Peyer's patch (tissue), 4 donors: ENCODE measurements at regions not wholly inside any gene's neighbourhood (a gene's known extent, or its start where the extent isn't known, plus 50 kb on each side); places are given as distances from the start of the nearest gene placed in this dataset.

Experiments used
- DNase-seq, 3 donors: peaks; one replicate each; pipeline ENCODE4 v3.0.0-alpha.2; 2017 to 2019
- H3K27ac ChIP-seq, 4 donors: fragments of 200-600 bp; sonication (generic); one replicate each; pipeline ENCODE4 v1.5.1; 2016 to 2019
- H3K27me3 ChIP-seq, 2 donors: fragments of 200-600 bp; sonication (generic); one replicate each; pipeline ENCODE4 v1.5.1; 2019
- H3K36me3 ChIP-seq, 3 donors: fragments of 200-600 bp; sonication (generic); one replicate each; pipeline ENCODE4 v1.5.1; 2016 to 2019
- H3K4me1 ChIP-seq, 4 donors: fragments of 200-600 bp; sonication (generic); one replicate each; pipeline ENCODE4 v1.5.1; 2016 to 2019
- H3K4me3 ChIP-seq, 4 donors: fragments of 200-600 bp; sonication (generic); 1 replicate in 3 of 4; 2 replicates in 1 of 4; pipeline ENCODE4 v1.5.1; 2016 to 2019; ENCODE audit warnings: mild to moderate bottlenecking in 1 of 4
- H3K9me3 ChIP-seq, 4 donors: fragments of 200-600 bp; sonication (generic); one replicate each; pipeline ENCODE4 v1.5.1; 2016 to 2019; ENCODE audit warnings: mild to moderate bottlenecking in 1 of 4
- POLR2A ChIP-seq, 2 donors: fragments of 450-650 bp; IDR thresholded peaks; one replicate each; pipeline ENCODE4 v1.5.1; 2017; ENCODE audit warnings: antibody characterized with exemption in 2 of 2, mild to moderate bottlenecking in 2 of 2, moderate library complexity in 2 of 2
- TF ChIP-seq, protein P1 (sequence below), 6 experiments: fragments of 450-650 bp in 4 of 6; fragments of 200-600 bp in 2 of 6; sonication (generic) in 1 of 6; IDR thresholded peaks; one replicate each; pipeline ENCODE4 v1.5.1; 2017 to 2019; ENCODE audit warnings: antibody characterized with exemption in 6 of 6, mild to moderate bottlenecking in 3 of 6, moderate library complexity in 1 of 6

DNA sequence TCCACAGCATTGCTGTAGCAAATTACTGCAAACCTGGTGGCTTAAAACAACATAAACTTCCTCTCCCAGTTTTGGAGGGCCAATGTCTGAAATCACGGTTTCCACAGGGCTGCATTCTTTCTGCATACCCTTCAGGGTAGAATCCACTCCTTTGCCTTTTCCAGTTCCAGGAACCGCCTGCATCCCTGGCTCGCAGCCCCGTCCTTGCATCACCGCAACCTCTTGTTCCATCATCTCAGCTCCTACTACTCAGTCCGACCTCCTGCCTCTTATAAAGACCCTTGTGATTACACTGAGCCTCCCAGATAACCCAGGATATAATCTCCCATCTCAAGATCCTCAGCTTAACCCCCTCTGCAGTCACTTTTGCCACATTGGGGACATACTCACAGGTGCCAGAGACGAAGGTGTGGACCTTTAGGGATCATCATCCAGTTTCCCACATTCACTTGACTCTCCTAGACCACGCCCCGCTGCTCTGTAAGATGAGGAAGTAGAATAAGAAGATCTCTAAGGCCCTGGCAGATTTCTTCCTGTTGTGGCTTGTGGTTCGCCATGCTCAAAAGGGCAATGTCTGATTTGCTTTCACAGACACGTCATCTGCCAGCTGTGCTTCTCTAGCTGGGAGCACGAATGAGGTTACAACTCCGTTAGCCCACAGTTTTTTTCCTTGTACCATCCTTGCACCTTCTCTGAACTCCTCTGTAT, 103.6 kb upstream of the AGAP1 start:
- no peaks in the 10 kb centered on the region for H3K4me1 ChIP-seq
- no peaks in the 10 kb centered on the region for H3K36me3 ChIP-seq
- H3K27ac ChIP-seq = no peak overlapping the region
- peak in 2 of 3 donors; percentile 30 to 56 for DNase-seq
- no peaks in the 10 kb centered on the region for H3K27me3 ChIP-seq
- TF ChIP-seq, protein P1, sequence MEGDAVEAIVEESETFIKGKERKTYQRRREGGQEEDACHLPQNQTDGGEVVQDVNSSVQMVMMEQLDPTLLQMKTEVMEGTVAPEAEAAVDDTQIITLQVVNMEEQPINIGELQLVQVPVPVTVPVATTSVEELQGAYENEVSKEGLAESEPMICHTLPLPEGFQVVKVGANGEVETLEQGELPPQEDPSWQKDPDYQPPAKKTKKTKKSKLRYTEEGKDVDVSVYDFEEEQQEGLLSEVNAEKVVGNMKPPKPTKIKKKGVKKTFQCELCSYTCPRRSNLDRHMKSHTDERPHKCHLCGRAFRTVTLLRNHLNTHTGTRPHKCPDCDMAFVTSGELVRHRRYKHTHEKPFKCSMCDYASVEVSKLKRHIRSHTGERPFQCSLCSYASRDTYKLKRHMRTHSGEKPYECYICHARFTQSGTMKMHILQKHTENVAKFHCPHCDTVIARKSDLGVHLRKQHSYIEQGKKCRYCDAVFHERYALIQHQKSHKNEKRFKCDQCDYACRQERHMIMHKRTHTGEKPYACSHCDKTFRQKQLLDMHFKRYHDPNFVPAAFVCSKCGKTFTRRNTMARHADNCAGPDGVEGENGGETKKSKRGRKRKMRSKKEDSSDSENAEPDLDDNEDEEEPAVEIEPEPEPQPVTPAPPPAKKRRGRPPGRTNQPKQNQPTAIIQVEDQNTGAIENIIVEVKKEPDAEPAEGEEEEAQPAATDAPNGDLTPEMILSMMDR (IDR thresholded peaks at IDR 0.05) = no peak
- no peak for TF ChIP-seq POLR2A (IDR thresholded peaks at IDR 0.05)
- no peaks in the 10 kb centered on the region for H3K9me3 ChIP-seq
- H3K4me3 ChIP-seq = no peak overlapping the region

DNA sequence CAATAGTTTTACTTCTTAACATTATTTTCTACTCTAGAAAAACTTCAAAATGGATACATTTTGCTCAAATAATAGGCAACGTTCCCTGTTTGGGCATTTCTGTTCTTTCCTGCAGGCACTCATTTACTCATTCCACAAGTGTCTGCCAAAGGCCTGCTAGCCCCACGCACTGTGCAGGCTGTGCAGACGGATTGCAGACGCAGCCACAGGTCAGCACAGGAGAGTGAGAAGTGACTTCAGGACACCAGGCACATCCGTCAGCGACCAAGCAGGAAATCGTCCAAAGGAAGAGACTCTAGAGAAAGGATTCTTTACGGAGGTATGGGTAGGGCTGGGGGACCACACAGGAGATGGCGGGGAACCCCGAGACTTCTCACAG, 103.0 kb upstream of the AGAP1 start:
- Histone ChIP-seq H3K4me1 (no peaks in the 10 kb centered on the region), H3K9me3 (no peaks in the 10 kb centered on the region), H3K4me3 (no peak overlapping the region), H3K27ac (no peak overlapping the region), H3K27me3 (no peaks in the 10 kb centered on the region), H3K36me3 (no peaks in the 10 kb centered on the region)
- TF ChIP-seq, protein P1 (IDR thresholded peaks at IDR 0.05) = no peak
- DNase-seq = no peak

DNA sequence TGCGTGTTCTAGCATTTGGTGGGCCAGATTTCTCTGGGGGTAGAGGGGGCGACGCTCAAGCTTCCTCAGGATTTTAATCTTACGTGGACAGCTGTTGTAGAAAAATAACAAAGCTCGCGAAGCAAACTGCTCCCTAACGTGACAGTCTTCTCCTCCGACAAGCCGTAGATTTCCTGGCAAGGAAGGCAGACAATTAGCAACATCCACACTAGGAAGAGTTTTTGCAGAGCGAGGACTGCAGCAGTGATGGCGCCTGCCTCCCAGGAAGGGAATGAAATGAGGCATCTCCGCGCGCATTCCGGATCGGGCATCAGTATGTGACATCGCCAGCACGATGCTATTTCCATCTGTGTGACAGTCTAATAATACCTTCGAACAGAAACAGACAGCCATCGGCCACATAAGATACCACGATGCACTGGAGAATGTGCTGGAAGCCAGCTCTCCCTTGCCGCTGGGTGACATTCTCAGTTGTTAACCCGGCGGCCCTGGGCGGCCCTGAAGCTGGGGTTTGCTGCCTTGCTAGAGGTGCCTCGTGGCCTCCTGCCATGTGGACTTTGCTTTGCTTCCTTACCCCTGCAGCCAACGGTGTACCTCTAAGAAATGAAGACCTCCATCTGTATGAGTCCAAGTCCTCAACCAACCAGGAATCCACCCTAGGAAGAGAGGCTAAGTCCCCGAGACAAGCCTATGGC, 101.8 kb upstream of the AGAP1 start:
- Histone ChIP-seq H3K27ac (no peak overlapping the region), H3K36me3 (no peaks in the 10 kb centered on the region), H3K4me1 (no peaks in the 10 kb centered on the region), H3K4me3 (no peak overlapping the region), H3K9me3 (no peaks in the 10 kb centered on the region), H3K27me3 (no peaks in the 10 kb centered on the region)
- TF ChIP-seq POLR2A (IDR thresholded peaks at IDR 0.05) = no peak
- TF ChIP-seq, protein P1 (IDR thresholded peaks at IDR 0.05) = no peak
- DNase-seq = no peak

DNA sequence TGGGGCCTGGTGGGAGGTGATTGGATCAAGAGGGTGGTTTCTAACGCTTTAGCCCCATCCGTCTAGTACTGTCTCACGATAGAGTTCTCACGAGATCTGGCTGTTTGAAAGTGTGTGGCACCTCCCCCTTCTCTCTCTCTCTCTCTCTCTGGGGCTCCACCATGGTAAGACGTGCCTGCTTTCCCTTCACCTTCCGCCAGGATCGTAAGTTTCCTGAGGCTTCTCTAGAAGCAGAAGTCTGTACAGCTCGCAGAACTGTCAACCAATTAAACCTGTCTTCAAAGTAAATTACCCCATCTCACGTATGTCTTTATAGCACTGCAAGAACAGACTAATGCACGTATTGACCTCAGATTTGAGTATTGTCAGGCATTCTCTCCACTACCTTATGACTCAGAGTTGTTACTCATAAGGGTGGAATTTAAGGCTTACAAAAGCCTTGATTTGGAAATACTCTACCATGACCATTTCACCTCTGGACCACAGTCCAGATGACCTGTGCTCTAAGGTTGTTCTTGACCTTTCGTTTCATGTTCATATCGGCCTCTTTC, 99.5 kb upstream of the AGAP1 start:
- no peaks in the 10 kb centered on the region for H3K4me1 ChIP-seq
- H3K4me3 ChIP-seq = no peak overlapping the region
- DNase-seq = no peak
- H3K9me3 ChIP-seq = no peaks in the 10 kb centered on the region
- H3K36me3 ChIP-seq = no peaks in the 10 kb centered on the region
- no peaks in the 10 kb centered on the region for H3K27me3 ChIP-seq
- TF ChIP-seq, protein P1 (IDR thresholded peaks at IDR 0.05) = no peak
- no peak for TF ChIP-seq POLR2A (IDR thresholded peaks at IDR 0.05)
- H3K27ac ChIP-seq = no peak overlapping the region

DNA sequence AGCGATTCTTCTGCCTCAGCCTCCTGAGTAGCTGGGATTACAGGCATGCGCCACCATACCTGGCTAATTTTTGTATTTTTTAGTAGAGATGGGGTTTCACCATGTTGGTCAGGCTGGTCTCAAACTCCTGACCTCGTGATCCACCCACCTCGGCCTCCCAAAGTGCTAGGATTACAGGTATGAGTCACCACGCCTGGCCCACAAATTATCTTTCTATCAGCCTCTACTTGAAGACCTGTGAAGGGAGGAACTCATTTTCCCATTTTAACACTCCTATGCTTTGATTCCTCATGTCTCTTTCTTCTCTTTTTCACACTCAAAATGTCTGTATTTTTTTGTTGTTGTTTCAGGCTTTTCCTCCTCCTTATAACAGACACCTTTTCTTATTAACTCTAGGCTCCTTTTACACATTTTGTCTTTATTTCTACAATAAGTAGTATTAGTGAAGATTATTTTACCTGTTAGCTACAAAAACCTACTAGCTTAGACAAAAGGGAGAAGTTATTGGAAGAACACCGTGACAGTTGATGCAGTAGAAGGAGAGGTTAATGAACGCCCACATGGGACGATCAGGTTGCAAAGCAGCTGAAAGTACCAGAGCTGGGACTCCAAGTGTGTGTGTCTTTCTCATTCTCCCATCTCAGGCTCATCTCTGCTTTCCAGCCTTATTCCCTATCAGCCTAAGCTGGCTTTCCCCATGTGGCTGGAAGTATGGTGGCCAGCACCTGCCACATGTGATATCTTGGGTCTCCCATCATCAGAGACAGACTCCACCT, 97.6 kb upstream of the AGAP1 start:
- Histone ChIP-seq H3K27me3 (no peaks in the 10 kb centered on the region), H3K9me3 (no peaks in the 10 kb centered on the region), H3K27ac (no peak overlapping the region), H3K4me1 (no peaks in the 10 kb centered on the region), H3K4me3 (no peak overlapping the region), H3K36me3 (no peaks in the 10 kb centered on the region)
- DNase-seq = no peak
- TF ChIP-seq POLR2A (IDR thresholded peaks at IDR 0.05) = no peak
- TF ChIP-seq, protein P1 (IDR thresholded peaks at IDR 0.05) = no peak
